ENCODE measurements at regions not wholly inside any gene's neighbourhood (a gene's known extent, or its start where the extent isn't known, plus 50 kb on each side); places are given as distances from the start of the nearest gene placed in this dataset.

GRCh38 chr7:35556515-35557471 is 138.1 kb downstream of the HERPUD2 start:
- Histone ChIP-seq H3K4me1 (ENCODE audit: control insufficient read depth, extremely low read depth, insufficient read depth, low read length) (no peaks in the 10 kb centered on the region), H2AFZ (ENCODE audit: low read depth, low read length) (no peak overlapping the region), H3K79me2 (ENCODE audit: control insufficient read depth, insufficient read depth, low read length) (no peaks in the 10 kb centered on the region), H3K27ac (ENCODE audit: insufficient read depth, low read depth, low read length) (no peak overlapping the region), H3K27me3 (ENCODE audit: control insufficient read depth in 2 of 2, insufficient read depth in 2 of 2, low read length in 2 of 2) (peaks cover 3 to 5% of the 10 kb centered on the region in 2 experiments), H3K4me2 (ENCODE audit: insufficient read depth, low read length) (no peak overlapping the region), H3K9me3 (replicated peaks; ENCODE audit: control insufficient read depth, insufficient read depth, low read length) (no peaks in the 10 kb centered on the region), H3K9ac (replicated peaks; ENCODE audit: extremely low read depth, insufficient read depth, low read length) (no peak overlapping the region), H4K20me1 (replicated peaks; ENCODE audit: control insufficient read depth, extremely low read depth, insufficient read depth, low read length) (no peaks in the 10 kb centered on the region), H3K9me1 (replicated peaks; ENCODE audit: control insufficient read depth, extremely low read depth, insufficient read depth, low read length) (no peaks in the 10 kb centered on the region), H3K4me3 (replicated peaks in 1 of 3; ENCODE audit: insufficient read depth in 1 of 3, low read depth in 1 of 3, low read length in 3 of 3) (no peak overlapping the region), H3K36me3 (ENCODE audit: control insufficient read depth in 2 of 2, extremely low read depth in 1 of 2, insufficient read depth in 2 of 2, low read length in 2 of 2) (no peaks in the 10 kb centered on the region)
- POLR2A ChIA-PET: no interaction called here
- CTCF ChIA-PET: no interaction called here
- no TSS peak for BruUV-seq (replicated peaks)
- dilution Hi-C loops (cut with MboI; ENCODE audit: extremely low pct_ligation_motif_present, low sequenced_read_pairs) (no loop called here), intact Hi-C loops (cut with micrococcal nuclease) (loop anchor here (5.0 kb wide), 1 partner anchor 66 kb away; no protein-coding TSS in a partner anchor)
- DNase-seq (ENCODE audit: low read depth, low spot score) (no peak), FAIRE-seq (no peak)
- no peak for TF ChIP-seq GATA2 (IDR thresholded peaks at IDR 0.05; ENCODE audit: insufficient read depth, insufficient read length, low read depth, low read length)
- TF ChIP-seq EZH2 (IDR thresholded peaks at IDR 0.05; ENCODE audit: borderline replicate concordance, low read depth, low read length, severe bottlenecking): no peak
- no peak for TF ChIP-seq MYC (IDR thresholded peaks at IDR 0.05; ENCODE audit: low read depth, low read length)
- TF ChIP-seq JUN (IDR thresholded peaks at IDR 0.05; ENCODE audit: borderline replicate concordance, insufficient read depth, insufficient read length, low read depth): no peak
- no peak for TF ChIP-seq POLR2AphosphoS5 (IDR thresholded peaks at IDR 0.05; ENCODE audit: insufficient read depth, low read depth, low read length)

DNA sequence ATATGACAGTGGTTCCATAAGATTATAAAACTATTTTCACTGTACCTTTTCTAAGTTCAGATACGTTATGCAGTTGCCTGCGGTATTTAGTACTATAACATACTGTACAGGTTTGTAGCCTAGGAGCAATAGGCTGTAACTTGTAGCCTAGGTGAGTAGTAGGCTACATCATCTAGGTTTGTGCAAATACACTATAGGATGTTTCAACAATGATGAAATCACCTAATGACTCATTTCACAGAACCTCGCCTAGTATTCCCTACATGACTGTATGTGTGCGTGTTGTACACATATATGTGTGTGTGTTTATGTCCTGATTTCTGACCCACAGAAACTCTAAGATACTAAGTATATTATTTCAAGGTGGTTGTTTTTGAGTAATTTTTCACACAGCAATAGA is 139.0 kb downstream of the HERPUD2 start:
- no peak overlapping the region for H2AFZ ChIP-seq (ENCODE audit: low read depth, low read length)
- H3K9me3 ChIP-seq (replicated peaks; ENCODE audit: control insufficient read depth, insufficient read depth, low read length): no peaks in the 10 kb centered on the region
- FAIRE-seq (no peak), DNase-seq (ENCODE audit: low read depth, low spot score) (no peak)
- no TSS peak for BruUV-seq (replicated peaks)
- H3K9ac ChIP-seq (replicated peaks; ENCODE audit: extremely low read depth, insufficient read depth, low read length): no peak overlapping the region
- CTCF ChIA-PET: no interaction called here
- H3K4me2 ChIP-seq (ENCODE audit: insufficient read depth, low read length): no peak overlapping the region
- no peaks in the 10 kb centered on the region for H3K9me1 ChIP-seq (replicated peaks; ENCODE audit: control insufficient read depth, extremely low read depth, insufficient read depth, low read length)
- dilution Hi-C loops (cut with MboI; ENCODE audit: extremely low pct_ligation_motif_present, low sequenced_read_pairs): no loop called here
- no peak overlapping the region for H3K4me3 ChIP-seq (replicated peaks in 1 of 3; ENCODE audit: insufficient read depth in 1 of 3, low read depth in 1 of 3, low read length in 3 of 3)
- peaks cover 3 to 5% of the 10 kb centered on the region in 2 experiments for H3K27me3 ChIP-seq (ENCODE audit: control insufficient read depth in 2 of 2, insufficient read depth in 2 of 2, low read length in 2 of 2)
- POLR2A ChIA-PET: no interaction called here
- H3K79me2 ChIP-seq (ENCODE audit: control insufficient read depth, insufficient read depth, low read length): no peaks in the 10 kb centered on the region
- no peaks in the 10 kb centered on the region for H3K36me3 ChIP-seq (ENCODE audit: control insufficient read depth in 2 of 2, extremely low read depth in 1 of 2, insufficient read depth in 2 of 2, low read length in 2 of 2)
- TF ChIP-seq POLR2AphosphoS5 (IDR thresholded peaks at IDR 0.05; ENCODE audit: insufficient read depth, low read depth, low read length) (no peak), JUN (IDR thresholded peaks at IDR 0.05; ENCODE audit: borderline replicate concordance, insufficient read depth, insufficient read length, low read depth) (no peak), GATA2 (IDR thresholded peaks at IDR 0.05; ENCODE audit: insufficient read depth, insufficient read length, low read depth, low read length) (no peak), FOS (IDR thresholded peaks at IDR 0.05; ENCODE audit: borderline replicate concordance, insufficient read depth, low read length) (no peak), MYC (IDR thresholded peaks at IDR 0.05; ENCODE audit: low read depth, low read length) (no peak), POLR2A (IDR thresholded peaks at IDR 0.05; ENCODE audit: low read depth, low read length) (no peak), EZH2 (IDR thresholded peaks at IDR 0.05; ENCODE audit: borderline replicate concordance, low read depth, low read length, severe bottlenecking) (no peak)
- TF ChIP-seq, protein P1, sequence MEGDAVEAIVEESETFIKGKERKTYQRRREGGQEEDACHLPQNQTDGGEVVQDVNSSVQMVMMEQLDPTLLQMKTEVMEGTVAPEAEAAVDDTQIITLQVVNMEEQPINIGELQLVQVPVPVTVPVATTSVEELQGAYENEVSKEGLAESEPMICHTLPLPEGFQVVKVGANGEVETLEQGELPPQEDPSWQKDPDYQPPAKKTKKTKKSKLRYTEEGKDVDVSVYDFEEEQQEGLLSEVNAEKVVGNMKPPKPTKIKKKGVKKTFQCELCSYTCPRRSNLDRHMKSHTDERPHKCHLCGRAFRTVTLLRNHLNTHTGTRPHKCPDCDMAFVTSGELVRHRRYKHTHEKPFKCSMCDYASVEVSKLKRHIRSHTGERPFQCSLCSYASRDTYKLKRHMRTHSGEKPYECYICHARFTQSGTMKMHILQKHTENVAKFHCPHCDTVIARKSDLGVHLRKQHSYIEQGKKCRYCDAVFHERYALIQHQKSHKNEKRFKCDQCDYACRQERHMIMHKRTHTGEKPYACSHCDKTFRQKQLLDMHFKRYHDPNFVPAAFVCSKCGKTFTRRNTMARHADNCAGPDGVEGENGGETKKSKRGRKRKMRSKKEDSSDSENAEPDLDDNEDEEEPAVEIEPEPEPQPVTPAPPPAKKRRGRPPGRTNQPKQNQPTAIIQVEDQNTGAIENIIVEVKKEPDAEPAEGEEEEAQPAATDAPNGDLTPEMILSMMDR (IDR thresholded peaks at IDR 0.05; ENCODE audit: extremely low read depth in 1 of 2, insufficient read depth in 1 of 2, low read depth in 1 of 2, low read length in 2 of 2): no peak
- no peak overlapping the region for H3K27ac ChIP-seq (ENCODE audit: insufficient read depth, low read depth, low read length)
- no peaks in the 10 kb centered on the region for H4K20me1 ChIP-seq (replicated peaks; ENCODE audit: control insufficient read depth, extremely low read depth, insufficient read depth, low read length)
- intact Hi-C loops (cut with micrococcal nuclease): loop anchor here (5.0 kb wide), 1 partner anchor 66 kb away; no protein-coding TSS in a partner anchor
- no peaks in the 10 kb centered on the region for H3K4me1 ChIP-seq (ENCODE audit: control insufficient read depth, extremely low read depth, insufficient read depth, low read length)
